ENCODE measurements at regions not wholly inside any gene's neighbourhood (a gene's known extent, or its start where the extent isn't known, plus 50 kb on each side); places are given as distances from the start of the nearest gene placed in this dataset.

GRCh38 chr4:11670304-11670703 is 241.6 kb upstream of the HS3ST1 start:
- no peak for TF ChIP-seq EZH2 (IDR thresholded peaks at IDR 0.05; ENCODE audit: borderline replicate concordance, low read depth, low read length, poor library complexity, severe bottlenecking)
- TF ChIP-seq CTCF (conservative IDR thresholded peaks at IDR 0.05; ENCODE audit: low read depth, low read length): no peak
- Histone ChIP-seq H3K27me3 (replicated peaks; ENCODE audit: insufficient read depth, low read depth, low read length, poor library complexity) (no peaks in the 10 kb centered on the region), H3K36me3 (ENCODE audit: insufficient read depth, low read length, poor library complexity, severe bottlenecking) (no peaks in the 10 kb centered on the region), H3K9me3 (ENCODE audit: low read depth, low read length, poor library complexity, severe bottlenecking) (peaks cover 5% of the 10 kb centered on the region), H3K27ac (ENCODE audit: low read depth, low read length, poor library complexity, severe bottlenecking) (no peak overlapping the region), H3K4me1 (ENCODE audit: insufficient read depth, low read length, poor library complexity, severe bottlenecking) (no peaks in the 10 kb centered on the region), H3K4me3 (ENCODE audit: low read depth, low read length, poor library complexity, severe bottlenecking) (no peak overlapping the region)
- POLR2A ChIA-PET (ENCODE audit: low non-redundant PET): no interaction called here
- BruUV-seq (replicated peaks): no TSS peak
- DNase-seq (ENCODE audit: low spot score): no peak
- CTCF ChIA-PET: interaction anchor here (0.6 kb wide), 1 partner anchor 64 kb away, joined by 3 read pairs; no protein-coding TSS in a partner anchor
- intact Hi-C loops (cut with micrococcal nuclease; ENCODE audit: unreplicated experiment): no loop called here

- no TSS peak for BruUV-seq (replicated peaks)
- intact Hi-C loops (cut with micrococcal nuclease; ENCODE audit: unreplicated experiment): no loop called here
- DNase-seq (ENCODE audit: low spot score): no peak
- Histone ChIP-seq H3K9me3 (ENCODE audit: low read depth, low read length, poor library complexity, severe bottlenecking) (peaks cover 5% of the 10 kb centered on the region), H3K27me3 (replicated peaks; ENCODE audit: insufficient read depth, low read depth, low read length, poor library complexity) (no peaks in the 10 kb centered on the region), H3K36me3 (ENCODE audit: insufficient read depth, low read length, poor library complexity, severe bottlenecking) (no peaks in the 10 kb centered on the region), H3K4me1 (ENCODE audit: insufficient read depth, low read length, poor library complexity, severe bottlenecking) (no peaks in the 10 kb centered on the region), H3K4me3 (ENCODE audit: low read depth, low read length, poor library complexity, severe bottlenecking) (no peak overlapping the region), H3K27ac (ENCODE audit: low read depth, low read length, poor library complexity, severe bottlenecking) (no peak overlapping the region)
- ChIA-PET POLR2A (ENCODE audit: low non-redundant PET) (no interaction called here), CTCF (no interaction called here)
- TF ChIP-seq CTCF (conservative IDR thresholded peaks at IDR 0.05; ENCODE audit: low read depth, low read length): no peak
- no peak for TF ChIP-seq EZH2 (IDR thresholded peaks at IDR 0.05; ENCODE audit: borderline replicate concordance, low read depth, low read length, poor library complexity, severe bottlenecking)
These were observed 240.5 kb upstream of the HS3ST1 start for GRCh38 chr4:11669156-11669555.

- H3K9me3 ChIP-seq (ENCODE audit: low read depth, low read length, poor library complexity, severe bottlenecking): peaks cover 20% of the 10 kb centered on the region
- H3K27me3 ChIP-seq (replicated peaks; ENCODE audit: insufficient read depth, low read depth, low read length, poor library complexity): no peaks in the 10 kb centered on the region
- H3K4me3 ChIP-seq (ENCODE audit: low read depth, low read length, poor library complexity, severe bottlenecking): no peak overlapping the region
- ChIA-PET CTCF (no interaction called here), POLR2A (ENCODE audit: low non-redundant PET) (no interaction called here)
- intact Hi-C loops (cut with micrococcal nuclease; ENCODE audit: unreplicated experiment): no loop called here
- H3K27ac ChIP-seq (ENCODE audit: low read depth, low read length, poor library complexity, severe bottlenecking): no peak overlapping the region
- no peaks in the 10 kb centered on the region for H3K4me1 ChIP-seq (ENCODE audit: insufficient read depth, low read length, poor library complexity, severe bottlenecking)
- no TSS peak for BruUV-seq (replicated peaks)
- DNase-seq (ENCODE audit: low spot score): no peak
- TF ChIP-seq EZH2 (IDR thresholded peaks at IDR 0.05; ENCODE audit: borderline replicate concordance, low read depth, low read length, poor library complexity, severe bottlenecking) (no peak), CTCF (conservative IDR thresholded peaks at IDR 0.05; ENCODE audit: low read depth, low read length) (no peak)
- H3K36me3 ChIP-seq (ENCODE audit: insufficient read depth, low read length, poor library complexity, severe bottlenecking): no peaks in the 10 kb centered on the region
These were observed 234.4 kb upstream of the HS3ST1 start for GRCh38 chr4:11663114-11663513.

Data from A673 (cell line).